Loucy (cell line): ENCODE measurements at regions not wholly inside any gene's neighbourhood (a gene's known extent, or its start where the extent isn't known, plus 50 kb on each side); places are given as distances from the start of the nearest gene placed in this dataset.

ENCODE experiments used
- EZH2phosphoT487 ChIP-seq: fragments of 200-600 bp; IDR thresholded peaks from 2 replicates; pipeline ENCODE4 v1.6.1; 2018; ENCODE audit warnings: antibody characterized with exemption, mild to moderate bottlenecking, moderate library complexity, borderline replicate concordance
- TF ChIP-seq, protein P1 (sequence below): fragments of 200-600 bp; sonication (generic); conservative IDR thresholded peaks from 2 replicates; pipeline ENCODE4 v1.5.1; 2014; ENCODE audit warnings: mild to moderate bottlenecking, antibody characterized with exemption, low read length

- TF ChIP-seq, protein P1, sequence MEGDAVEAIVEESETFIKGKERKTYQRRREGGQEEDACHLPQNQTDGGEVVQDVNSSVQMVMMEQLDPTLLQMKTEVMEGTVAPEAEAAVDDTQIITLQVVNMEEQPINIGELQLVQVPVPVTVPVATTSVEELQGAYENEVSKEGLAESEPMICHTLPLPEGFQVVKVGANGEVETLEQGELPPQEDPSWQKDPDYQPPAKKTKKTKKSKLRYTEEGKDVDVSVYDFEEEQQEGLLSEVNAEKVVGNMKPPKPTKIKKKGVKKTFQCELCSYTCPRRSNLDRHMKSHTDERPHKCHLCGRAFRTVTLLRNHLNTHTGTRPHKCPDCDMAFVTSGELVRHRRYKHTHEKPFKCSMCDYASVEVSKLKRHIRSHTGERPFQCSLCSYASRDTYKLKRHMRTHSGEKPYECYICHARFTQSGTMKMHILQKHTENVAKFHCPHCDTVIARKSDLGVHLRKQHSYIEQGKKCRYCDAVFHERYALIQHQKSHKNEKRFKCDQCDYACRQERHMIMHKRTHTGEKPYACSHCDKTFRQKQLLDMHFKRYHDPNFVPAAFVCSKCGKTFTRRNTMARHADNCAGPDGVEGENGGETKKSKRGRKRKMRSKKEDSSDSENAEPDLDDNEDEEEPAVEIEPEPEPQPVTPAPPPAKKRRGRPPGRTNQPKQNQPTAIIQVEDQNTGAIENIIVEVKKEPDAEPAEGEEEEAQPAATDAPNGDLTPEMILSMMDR = no peak
- no peak for TF ChIP-seq EZH2phosphoT487
Measured at GRCh38 chr3:176286476-176287085, 910.7 kb downstream of the TBL1XR1 start.
